HepG2 (cell line): ENCODE measurements at regions not wholly inside any gene's neighbourhood (a gene's known extent, or its start where the extent isn't known, plus 50 kb on each side); places are given as distances from the start of the nearest gene placed in this dataset.

ENCODE experiments used
- ATAC-seq: fragments of 200-7000 bp; cut with Tn5 transposase; 3 replicates; pipeline ENCODE4 v1.9.1; 2020; ENCODE audit warnings: mild to moderate bottlenecking, moderate library complexity
- BruUV-seq: library from RNA; stranded (reverse); fragments of 400-500 nt; replicated peaks from 2 replicates; lab custom pipeline; 2021; lab: Mats Ljungman, UMichigan
- CTCF ChIA-PET: fragments of 300-600 bp; formaldehyde crosslinking; extraction: SDS; loops from one replicate; lab custom pipeline; 2021; ENCODE audit warnings: low total read pairs, inconsistent platforms, low intra/inter-chr PET ratio; lab: Yijun Ruan, JAX
- POLR2A ChIA-PET: fragments of 350-600 bp; sonication (Branson Sonifier 250); formaldehyde crosslinking; loops from one replicate; lab custom pipeline; 2020; ENCODE audit warnings: antibody characterized with exemption, inconsistent platforms; lab: Yijun Ruan, JAX
- DNase-seq: peaks from one replicate; pipeline ENCODE4 v3.0.0-alpha.2; 2015; ENCODE audit warnings: low spot score
- FAIRE-seq: peaks from 3 replicates; lab custom pipeline; 2011; peaks lifted over from hg19 to GRCh38; lab: Jason Lieb, UNC
- H2AFZ ChIP-seq: one replicate; pipeline ENCODE4 v1.6.1; 2011; ENCODE audit warnings: low read length, inconsistent platforms
- H3K27ac ChIP-seq: fragments of 300-600 bp; 3 replicates; pipeline ENCODE4 v1.8.0; 2011; ENCODE audit warnings: mixed run types, mild to moderate bottlenecking, mixed read lengths, low read length, inconsistent platforms; ENCODE audit not compliant: insufficient read depth; ENCODE audit errors: extremely low read length
- H3K27me3 ChIP-seq, 2 experiments: fragments of 200-600 bp in 1 of 2; 2 replicates in 1 of 2; 3 replicates in 1 of 2; pipeline versions ENCODE4 v1.6.0 to v1.8.0; 2011; ENCODE audit warnings: low read length in 2 of 2, mild to moderate bottlenecking in 2 of 2, moderate library complexity in 2 of 2, inconsistent platforms in 1 of 2; ENCODE audit not compliant: insufficient read depth in 2 of 2, control insufficient read depth in 1 of 2
- H3K36me3 ChIP-seq, 2 experiments: fragments of 200-600 bp in 1 of 2; replicated peaks in 1 of 2; 2 replicates in 1 of 2; 3 replicates in 1 of 2; pipeline versions ENCODE4 v1.5.1 to v1.8.0; 2011; ENCODE audit warnings: low read length in 2 of 2, inconsistent platforms in 1 of 2; ENCODE audit not compliant: insufficient read depth in 2 of 2, control insufficient read depth in 1 of 2
- H3K4me1 ChIP-seq: 2 replicates; pipeline ENCODE4 v1.5.1; 2012; ENCODE audit warnings: low read length, inconsistent platforms; ENCODE audit not compliant: insufficient read depth
- H3K4me2 ChIP-seq: 2 replicates; pipeline ENCODE4 v1.6.0; 2011; ENCODE audit warnings: low read depth, low read length, inconsistent platforms
- H3K4me3 ChIP-seq, 3 experiments: fragments of 200-600 bp in 1 of 3; sonication (generic), shearing (Covaris generic) in 1 of 3; replicated peaks in 1 of 3; 2 replicates each; pipeline ENCODE4 v1.5.1; 2011 to 2016; ENCODE audit warnings: low read length in 3 of 3, inconsistent platforms in 2 of 3, low read depth in 2 of 3, mild to moderate bottlenecking in 2 of 3, control low read depth in 1 of 3, mixed read lengths in 1 of 3; ENCODE audit not compliant: insufficient read depth in 1 of 3
- H3K79me2 ChIP-seq: one replicate; pipeline ENCODE4 v1.6.1; 2011; ENCODE audit warnings: low read length, inconsistent platforms; ENCODE audit not compliant: insufficient read depth
- H3K9ac ChIP-seq: 2 replicates; pipeline ENCODE4 v1.6.0; 2011; ENCODE audit warnings: mild to moderate bottlenecking, low read depth, low read length, inconsistent platforms; ENCODE audit not compliant: insufficient read depth
- H3K9me3 ChIP-seq: 2 replicates; pipeline ENCODE4 v1.5.1; 2012; ENCODE audit warnings: mild to moderate bottlenecking, low read length
- H4K20me1 ChIP-seq: 2 replicates; pipeline ENCODE4 v1.6.0; 2011; ENCODE audit warnings: inconsistent platforms, mild to moderate bottlenecking, low read length, moderate library complexity; ENCODE audit not compliant: insufficient read depth
- AFF4 ChIP-seq: sonication (generic); formaldehyde crosslinking; IDR thresholded peaks from 2 replicates; pipeline ENCODE4 v1.4.0; 2020; ENCODE audit warnings: missing genetic modification reagents
- KAT7 ChIP-seq: IDR thresholded peaks from 2 replicates; pipeline ENCODE4 v1.6.1; 2018; ENCODE audit warnings: borderline replicate concordance, missing compliant biosample characterization
- MAFG ChIP-seq: sonication (generic); formaldehyde crosslinking; IDR thresholded peaks from 2 replicates; pipeline ENCODE4 v1.5.1; 2020; ENCODE audit warnings: mild to moderate bottlenecking, missing genetic modification reagents
- MED8 ChIP-seq: sonication (generic); formaldehyde crosslinking; IDR thresholded peaks from 2 replicates; pipeline ENCODE4 v1.8.1; 2023; ENCODE audit warnings: mild to moderate bottlenecking, missing genetic modification reagents; ENCODE audit not compliant: insufficient replicate concordance
- RNF2 ChIP-seq: fragments of 450-650 bp; conservative IDR thresholded peaks from 2 replicates; pipeline ENCODE4 v1.6.1; 2016; ENCODE audit warnings: low read depth
- SAFB2 ChIP-seq: sonication (generic); formaldehyde crosslinking; IDR thresholded peaks from 2 replicates; pipeline ENCODE4 v1.5.1; 2020; ENCODE audit warnings: missing genetic modification reagents, low read depth, mild to moderate bottlenecking, borderline replicate concordance
- ZFP62 ChIP-seq: sonication (generic); formaldehyde crosslinking; IDR thresholded peaks from 2 replicates; pipeline ENCODE4 v1.4.0; 2020; ENCODE audit warnings: missing genetic modification reagents
- ZNF775 ChIP-seq: sonication (generic); formaldehyde crosslinking; IDR thresholded peaks from 2 replicates; pipeline ENCODE4 v1.4.0; 2020; ENCODE audit warnings: missing genetic modification reagents, mild to moderate bottlenecking, moderate library complexity, borderline replicate concordance
- WGBS: methylation state at CpG from one replicate; pipeline ENCODE4 v1.1.6; 2017; ENCODE audit warnings: low lambda C conversion rate; 5-methylcytosine and 5-hydroxymethylcytosine counted together
- in situ Hi-C: cut with HindIII; loops from 2 replicates; pipeline ENCODE4 v1.10.0; 2017; ENCODE audit warnings: low pct_unique_long_range_greater_than_20kb; ENCODE audit not compliant: extremely low pct_ligation_motif_present
- intact Hi-C: fragments of 100-400 bp; cut with micrococcal nuclease; formaldehyde crosslinking; loops from one replicate; pipeline ENCODE4 v1.10.0; 2022; ENCODE audit not compliant: unreplicated experiment

- CTCF ChIA-PET: no interaction called here
- H4K20me1 ChIP-seq: no peaks in the 10 kb centered on the region
- H3K27ac ChIP-seq: no peak overlapping the region
- DNase-seq (no peak), FAIRE-seq (no peak), ATAC-seq (no peak)
- 1% methylated on average over 3 of the region's 3 CpGs for WGBS
- peaks cover 26% of the 10 kb centered on the region for H3K9me3 ChIP-seq
- H3K36me3 ChIP-seq: no peaks in the 10 kb centered on the region
- H3K27me3 ChIP-seq: no peaks in the 10 kb centered on the region
- BruUV-seq: no TSS peak
- POLR2A ChIA-PET: no interaction called here
- TF ChIP-seq SAFB2 (CRISPR knock-in tag): no peak
- no peak for TF ChIP-seq ZFP62 (CRISPR knock-in tag)
- no peak for TF ChIP-seq MAFG (CRISPR knock-in tag)
- no peak for TF ChIP-seq AFF4
- TF ChIP-seq KAT7 (CRISPR knock-in tag): no peak
- TF ChIP-seq MED8 (CRISPR knock-in tag): no peak
- no peak for TF ChIP-seq ZNF775 (CRISPR knock-in tag)
- TF ChIP-seq RNF2: no peak
- H3K4me2 ChIP-seq: no peak overlapping the region
- in situ Hi-C loops (no loop called here), intact Hi-C loops (no loop called here)
- no peaks in the 10 kb centered on the region for H3K79me2 ChIP-seq
- H3K4me3 ChIP-seq: no peak overlapping the region
- no peaks in the 10 kb centered on the region for H3K4me1 ChIP-seq
- no peak overlapping the region for H2AFZ ChIP-seq
- H3K9ac ChIP-seq: no peak overlapping the region
Observed at GRCh38 chr18:43435851-43436250, 158.6 kb upstream of the SYT4 start.
